ENCODE measurements at regions not wholly inside any gene's neighbourhood (a gene's known extent, or its start where the extent isn't known, plus 50 kb on each side); places are given as distances from the start of the nearest gene placed in this dataset.

DNA sequence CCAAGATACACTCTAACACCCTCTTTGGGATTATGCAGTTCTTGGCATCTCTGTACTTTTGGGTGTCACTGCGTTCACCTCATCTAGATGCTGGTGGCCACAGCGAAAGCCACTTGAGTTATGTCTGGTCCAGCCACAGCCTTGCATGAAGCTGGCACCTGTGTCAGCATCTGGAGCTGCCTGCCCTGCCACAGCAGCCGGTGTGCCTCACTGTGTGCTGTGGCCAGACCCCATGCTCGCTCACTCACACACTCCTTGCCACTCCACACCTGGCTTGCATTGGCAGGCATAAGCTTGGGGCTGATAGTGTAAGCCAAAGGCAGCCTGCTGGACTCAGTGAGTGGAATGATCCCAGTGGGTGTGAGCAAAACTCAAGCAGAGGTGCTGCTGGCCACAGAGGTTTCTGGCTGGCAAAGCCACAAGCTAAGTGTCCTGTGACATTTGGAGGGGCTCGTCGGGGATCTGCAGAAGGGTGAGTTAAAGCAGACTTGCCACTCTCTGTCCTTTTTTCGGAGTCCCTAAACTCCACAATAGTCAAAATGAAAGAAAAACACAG lies 442.7 kb upstream of the CDH8 start:
- Histone ChIP-seq H3K9me3 (ENCODE audit: low read depth) (no peaks in the 10 kb centered on the region), H3K27ac (no peak overlapping the region), H3K27me3 (no peaks in the 10 kb centered on the region), H3K4me1 (ENCODE audit: low read depth) (no peaks in the 10 kb centered on the region), H3K4me3 (no peak overlapping the region), H3K36me3 (no peaks in the 10 kb centered on the region)
- no peak for DNase-seq (ENCODE audit: low read depth in 1 of 2, low spot score in 1 of 2)
- TF ChIP-seq, protein P1, sequence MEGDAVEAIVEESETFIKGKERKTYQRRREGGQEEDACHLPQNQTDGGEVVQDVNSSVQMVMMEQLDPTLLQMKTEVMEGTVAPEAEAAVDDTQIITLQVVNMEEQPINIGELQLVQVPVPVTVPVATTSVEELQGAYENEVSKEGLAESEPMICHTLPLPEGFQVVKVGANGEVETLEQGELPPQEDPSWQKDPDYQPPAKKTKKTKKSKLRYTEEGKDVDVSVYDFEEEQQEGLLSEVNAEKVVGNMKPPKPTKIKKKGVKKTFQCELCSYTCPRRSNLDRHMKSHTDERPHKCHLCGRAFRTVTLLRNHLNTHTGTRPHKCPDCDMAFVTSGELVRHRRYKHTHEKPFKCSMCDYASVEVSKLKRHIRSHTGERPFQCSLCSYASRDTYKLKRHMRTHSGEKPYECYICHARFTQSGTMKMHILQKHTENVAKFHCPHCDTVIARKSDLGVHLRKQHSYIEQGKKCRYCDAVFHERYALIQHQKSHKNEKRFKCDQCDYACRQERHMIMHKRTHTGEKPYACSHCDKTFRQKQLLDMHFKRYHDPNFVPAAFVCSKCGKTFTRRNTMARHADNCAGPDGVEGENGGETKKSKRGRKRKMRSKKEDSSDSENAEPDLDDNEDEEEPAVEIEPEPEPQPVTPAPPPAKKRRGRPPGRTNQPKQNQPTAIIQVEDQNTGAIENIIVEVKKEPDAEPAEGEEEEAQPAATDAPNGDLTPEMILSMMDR (IDR thresholded peaks at IDR 0.05; ENCODE audit: low read depth, low read length), result no peak

DNA sequence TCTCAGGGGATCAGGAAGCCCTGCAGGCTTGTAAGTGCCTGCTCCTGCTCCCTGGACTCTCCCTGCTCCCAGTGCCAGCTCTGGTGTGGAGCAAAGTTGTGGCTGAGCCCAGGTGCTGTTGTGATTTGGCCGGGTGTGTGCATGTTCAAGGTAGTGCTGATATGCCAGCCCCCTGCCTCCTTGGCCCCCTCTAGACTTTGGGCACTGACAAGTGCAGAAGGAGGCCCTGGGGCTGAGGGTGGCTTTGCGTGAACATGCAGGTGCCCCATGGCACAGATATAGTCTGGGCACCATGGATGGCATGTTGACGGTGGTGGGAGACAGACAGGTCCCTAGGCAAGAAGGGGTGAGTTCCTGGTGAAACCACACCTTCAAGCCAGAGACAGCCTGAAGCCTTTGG lies 441.6 kb upstream of the CDH8 start:
- H3K9me3 ChIP-seq (ENCODE audit: low read depth), result no peaks in the 10 kb centered on the region
- no peak overlapping the region for H3K4me3 ChIP-seq
- no peaks in the 10 kb centered on the region for H3K4me1 ChIP-seq (ENCODE audit: low read depth)
- TF ChIP-seq, protein P1 (IDR thresholded peaks at IDR 0.05; ENCODE audit: low read depth, low read length), result no peak
- DNase-seq (ENCODE audit: low read depth in 1 of 2, low spot score in 1 of 2), result no peak
- no peaks in the 10 kb centered on the region for H3K36me3 ChIP-seq
- H3K27me3 ChIP-seq, result no peaks in the 10 kb centered on the region
- H3K27ac ChIP-seq, result no peak overlapping the region

DNA sequence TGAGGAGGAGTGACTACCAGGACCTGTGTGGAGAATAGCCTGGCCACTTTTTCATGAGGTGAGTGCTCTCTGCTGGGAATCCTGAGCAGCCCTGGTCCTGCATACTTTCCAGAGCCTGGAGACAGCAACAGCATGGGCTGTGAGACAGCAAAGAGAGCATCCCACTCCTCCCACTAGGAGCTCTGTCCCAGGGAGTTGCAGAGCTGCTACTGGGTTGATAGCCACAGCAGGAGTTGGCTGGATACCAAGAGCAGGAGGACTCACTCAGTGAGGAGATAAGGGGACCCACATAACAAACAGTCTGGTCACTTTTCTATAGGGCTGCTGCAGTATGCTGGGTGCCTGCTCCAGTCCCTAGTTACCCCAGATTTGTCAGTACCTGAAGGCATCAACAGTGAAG lies 439.3 kb upstream of the CDH8 start:
- H3K4me1 ChIP-seq (ENCODE audit: low read depth), result no peaks in the 10 kb centered on the region
- DNase-seq (ENCODE audit: low read depth in 1 of 2, low spot score in 1 of 2), result no peak
- no peaks in the 10 kb centered on the region for H3K36me3 ChIP-seq
- H3K4me3 ChIP-seq, result no peak overlapping the region
- no peaks in the 10 kb centered on the region for H3K9me3 ChIP-seq (ENCODE audit: low read depth)
- TF ChIP-seq, protein P1 (IDR thresholded peaks at IDR 0.05; ENCODE audit: low read depth, low read length), result no peak
- no peaks in the 10 kb centered on the region for H3K27me3 ChIP-seq
- H3K27ac ChIP-seq, result no peak overlapping the region

DNA sequence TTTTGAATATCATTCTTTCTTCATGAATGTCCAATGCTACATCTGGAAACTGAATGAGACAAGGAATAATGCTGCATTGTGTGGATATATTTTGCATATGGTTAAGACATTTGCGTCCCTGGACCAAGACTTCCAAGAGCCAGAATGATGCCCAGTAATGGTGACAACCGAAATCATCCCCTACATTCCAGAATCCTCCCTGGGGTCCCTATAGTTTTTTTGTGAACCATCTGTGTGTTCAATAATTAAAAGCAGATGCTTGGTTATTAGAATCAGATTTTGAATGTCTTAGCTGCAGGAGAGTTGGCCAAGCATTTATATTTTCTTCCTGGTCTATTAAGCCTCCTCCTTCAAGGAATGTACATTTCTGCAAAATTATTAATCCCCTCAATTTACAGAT lies 426.7 kb upstream of the CDH8 start:
- no peak overlapping the region for H3K4me3 ChIP-seq
- H3K27ac ChIP-seq, result no peak overlapping the region
- TF ChIP-seq, protein P1 (IDR thresholded peaks at IDR 0.05; ENCODE audit: low read depth, low read length), result no peak
- no peaks in the 10 kb centered on the region for H3K4me1 ChIP-seq (ENCODE audit: low read depth)
- H3K9me3 ChIP-seq (ENCODE audit: low read depth), result no peaks in the 10 kb centered on the region
- no peaks in the 10 kb centered on the region for H3K36me3 ChIP-seq
- DNase-seq (ENCODE audit: low read depth in 1 of 2, low spot score in 1 of 2), result no peak
- no peaks in the 10 kb centered on the region for H3K27me3 ChIP-seq

DNA sequence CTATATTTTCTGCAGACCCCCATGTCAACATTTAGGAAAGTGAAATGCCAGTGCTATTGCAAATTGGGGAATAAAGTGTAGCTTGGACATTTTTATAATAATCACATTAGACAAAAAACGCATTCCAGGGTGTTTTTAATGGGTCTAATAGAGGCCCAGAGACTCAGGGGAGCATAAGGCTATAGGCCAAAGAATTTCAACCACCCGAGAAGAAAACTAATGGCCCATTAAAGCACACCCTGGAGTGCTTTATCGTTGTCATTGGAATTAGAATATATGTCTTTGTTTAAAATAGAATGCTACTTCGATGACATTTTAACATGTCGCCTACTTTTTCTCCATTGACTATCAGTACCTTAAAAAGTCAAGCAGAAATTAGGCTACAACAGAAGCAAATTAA lies 414.1 kb upstream of the CDH8 start:
- Histone ChIP-seq H3K36me3 (no peaks in the 10 kb centered on the region), H3K27ac (no peak overlapping the region), H3K4me3 (no peak overlapping the region), H3K27me3 (no peaks in the 10 kb centered on the region), H3K4me1 (ENCODE audit: low read depth) (no peaks in the 10 kb centered on the region), H3K9me3 (ENCODE audit: low read depth) (no peaks in the 10 kb centered on the region)
- no peak for DNase-seq (ENCODE audit: low read depth in 1 of 2, low spot score in 1 of 2)
- TF ChIP-seq, protein P1 (IDR thresholded peaks at IDR 0.05; ENCODE audit: low read depth, low read length), result no peak

DNA sequence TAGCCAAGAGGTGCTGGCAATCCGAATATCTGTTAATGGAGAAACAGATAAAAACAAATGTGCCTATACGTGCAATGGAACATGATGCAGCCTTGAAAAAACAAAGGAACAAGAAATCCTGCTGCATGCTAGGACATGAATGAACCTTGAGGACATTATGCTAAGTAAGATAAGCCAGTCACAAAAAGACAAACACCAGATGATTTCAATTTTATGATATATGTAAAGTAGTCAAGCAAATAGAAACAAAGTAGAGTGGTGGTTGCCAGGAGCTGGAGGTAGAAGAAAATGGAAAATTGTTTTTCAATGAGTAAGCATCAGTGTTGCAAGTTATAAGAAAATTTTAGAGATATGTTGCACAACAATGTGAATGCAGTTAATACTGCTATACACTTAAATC lies 409.7 kb upstream of the CDH8 start:
- TF ChIP-seq, protein P1 (IDR thresholded peaks at IDR 0.05; ENCODE audit: low read depth, low read length), result no peak
- no peak overlapping the region for H3K4me3 ChIP-seq
- no peaks in the 10 kb centered on the region for H3K27me3 ChIP-seq
- H3K9me3 ChIP-seq (ENCODE audit: low read depth), result no peaks in the 10 kb centered on the region
- DNase-seq (ENCODE audit: low read depth in 1 of 2, low spot score in 1 of 2), result no peak
- no peak overlapping the region for H3K27ac ChIP-seq
- H3K4me1 ChIP-seq (ENCODE audit: low read depth), result no peaks in the 10 kb centered on the region
- no peaks in the 10 kb centered on the region for H3K36me3 ChIP-seq

Measured in cardiac muscle cell (in vitro differentiated cells and primary cell).